C4-2B (cell line): ENCODE measurements at regions not wholly inside any gene's neighbourhood (a gene's known extent, or its start where the extent isn't known, plus 50 kb on each side); places are given as distances from the start of the nearest gene placed in this dataset.

Experiments
- ZFX ChIP-seq: fragments of 450-650 bp; IDR thresholded peaks from 2 replicates; pipeline ENCODE4 v1.6.1; 2017
- TF ChIP-seq, protein P1 (sequence below): fragments of 450-650 bp; conservative IDR thresholded peaks from 2 replicates; pipeline ENCODE4 v1.5.1; 2017; ENCODE audit warnings: mild to moderate bottlenecking

DNA sequence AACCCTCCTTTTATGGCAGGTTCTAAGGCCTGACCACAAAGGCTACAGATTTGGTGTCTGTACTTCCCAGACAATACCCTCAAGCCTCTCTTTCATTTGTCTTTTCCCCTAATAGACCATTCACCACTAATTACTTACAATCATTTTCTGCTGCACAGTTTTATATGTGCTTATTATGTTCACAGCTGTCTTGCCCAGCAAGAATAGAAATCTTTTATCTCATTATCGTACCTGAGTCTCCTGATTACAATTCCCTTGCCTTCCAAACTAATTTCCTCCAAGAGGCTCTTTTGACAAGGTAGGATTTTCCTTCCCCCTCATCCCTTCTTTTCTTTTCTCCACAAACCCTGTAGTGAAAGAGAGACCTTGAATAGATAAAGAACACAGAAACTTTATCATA is 352.5 kb upstream of the FMR1 start:
- TF ChIP-seq, protein P1, sequence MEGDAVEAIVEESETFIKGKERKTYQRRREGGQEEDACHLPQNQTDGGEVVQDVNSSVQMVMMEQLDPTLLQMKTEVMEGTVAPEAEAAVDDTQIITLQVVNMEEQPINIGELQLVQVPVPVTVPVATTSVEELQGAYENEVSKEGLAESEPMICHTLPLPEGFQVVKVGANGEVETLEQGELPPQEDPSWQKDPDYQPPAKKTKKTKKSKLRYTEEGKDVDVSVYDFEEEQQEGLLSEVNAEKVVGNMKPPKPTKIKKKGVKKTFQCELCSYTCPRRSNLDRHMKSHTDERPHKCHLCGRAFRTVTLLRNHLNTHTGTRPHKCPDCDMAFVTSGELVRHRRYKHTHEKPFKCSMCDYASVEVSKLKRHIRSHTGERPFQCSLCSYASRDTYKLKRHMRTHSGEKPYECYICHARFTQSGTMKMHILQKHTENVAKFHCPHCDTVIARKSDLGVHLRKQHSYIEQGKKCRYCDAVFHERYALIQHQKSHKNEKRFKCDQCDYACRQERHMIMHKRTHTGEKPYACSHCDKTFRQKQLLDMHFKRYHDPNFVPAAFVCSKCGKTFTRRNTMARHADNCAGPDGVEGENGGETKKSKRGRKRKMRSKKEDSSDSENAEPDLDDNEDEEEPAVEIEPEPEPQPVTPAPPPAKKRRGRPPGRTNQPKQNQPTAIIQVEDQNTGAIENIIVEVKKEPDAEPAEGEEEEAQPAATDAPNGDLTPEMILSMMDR: no peak
- no peak for TF ChIP-seq ZFX
